GM12878 (cell line): ENCODE measurements at regions not wholly inside any gene's neighbourhood (a gene's known extent, or its start where the extent isn't known, plus 50 kb on each side); places are given as distances from the start of the nearest gene placed in this dataset.
"Not testable (repeated sequence)": the region's sequence is repeated elsewhere in the genome, so short reads cannot be mapped to it uniquely, and the experiment has no call there.

ENCODE experiments used
- ATAC-seq: fragments of 200-7000 bp; cut with Tn5 transposase; 3 replicates; pipeline ENCODE4 v1.9.1; 2020; ENCODE audit warnings: mild to moderate bottlenecking, moderate library complexity
- BruUV-seq: library from RNA; stranded (reverse); fragments of 400-500 nt; replicated peaks from 2 replicates; lab custom pipeline; 2021; lab: Mats Ljungman, UMichigan
- CTCF ChIA-PET: fragments of 300-600 bp; sonication (Branson Sonifier 250); formaldehyde crosslinking; extraction: SDS; loops from one replicate; lab custom pipeline; 2021; ENCODE audit warnings: inconsistent platforms; lab: Yijun Ruan, JAX
- POLR2A ChIA-PET: fragments of 350-600 bp; formaldehyde crosslinking; extraction: SDS; loops from one replicate; lab custom pipeline; 2021; ENCODE audit warnings: inconsistent platforms; lab: Charles Lee
- RAD21 ChIA-PET: fragments of 300-600 bp; sonication (Branson Sonifier 250); formaldehyde crosslinking; loops from one replicate; lab custom pipeline; 2023; ENCODE audit warnings: antibody characterized with exemption; ENCODE audit not compliant: unreplicated experiment; lab: Charles Lee
- SMC1A ChIA-PET: fragments of 300-600 bp; sonication (Branson Sonifier 250); formaldehyde crosslinking; loops from one replicate; lab custom pipeline; 2023; ENCODE audit not compliant: unreplicated experiment, uncharacterized antibody; lab: Charles Lee
- DNase-seq: peaks from one replicate; pipeline ENCODE4 v3.0.0-alpha.2; 2011; ENCODE audit warnings: low read depth, low spot score
- FAIRE-seq: peaks from 3 replicates; lab custom pipeline; 2011; peaks lifted over from hg19 to GRCh38; lab: Jason Lieb, UNC
- H2AFZ ChIP-seq: 2 replicates; pipeline ENCODE4 v1.6.0; 2011; ENCODE audit warnings: low read depth, low read length, control low read depth; ENCODE audit not compliant: control insufficient read depth
- H3K27ac ChIP-seq: 2 replicates; pipeline ENCODE4 v1.5.1; 2011; ENCODE audit warnings: control low read depth; ENCODE audit not compliant: control insufficient read depth, insufficient read depth
- H3K27me3 ChIP-seq, 2 experiments: replicated peaks in 1 of 2; 2 replicates each; pipeline versions ENCODE4 v1.6.0 to v1.6.1; 2011; ENCODE audit warnings: low read length in 1 of 2; ENCODE audit not compliant: control insufficient read depth in 2 of 2, insufficient read depth in 2 of 2
- H3K36me3 ChIP-seq, 2 experiments: 2 replicates each; pipeline ENCODE4 v1.5.1; 2011; ENCODE audit warnings: low read length in 1 of 2; ENCODE audit not compliant: control insufficient read depth in 2 of 2, insufficient read depth in 2 of 2
- H3K4me1 ChIP-seq: 2 replicates; pipeline ENCODE4 v1.6.1; 2011; ENCODE audit warnings: mild to moderate bottlenecking, low read length, moderate library complexity, mixed read lengths; ENCODE audit not compliant: control insufficient read depth, insufficient read depth
- H3K4me2 ChIP-seq: 2 replicates; pipeline ENCODE4 v1.6.0; 2011; ENCODE audit warnings: control low read depth; ENCODE audit not compliant: control insufficient read depth, insufficient read depth
- H3K4me3 ChIP-seq: fragments of 200-600 bp; sonication (generic); 2 replicates; pipeline ENCODE4 v1.5.1; 2016
- H3K79me2 ChIP-seq: 2 replicates; pipeline ENCODE4 v1.6.0; 2011; ENCODE audit warnings: low read length; ENCODE audit not compliant: control insufficient read depth, insufficient read depth
- H3K9ac ChIP-seq: 2 replicates; pipeline ENCODE4 v1.8.0; 2011; ENCODE audit warnings: low read length, control low read depth, mixed read lengths; ENCODE audit not compliant: control insufficient read depth, insufficient read depth
- H3K9me3 ChIP-seq: replicated peaks from 3 replicates; pipeline ENCODE4 v1.5.1; 2011; ENCODE audit warnings: mild to moderate bottlenecking, low read length; ENCODE audit not compliant: control insufficient read depth, insufficient read depth
- H4K20me1 ChIP-seq: 2 replicates; pipeline ENCODE4 v1.6.0; 2011; ENCODE audit not compliant: control insufficient read depth, insufficient read depth
- EED ChIP-seq: sonication (generic); IDR thresholded peaks from 2 replicates; pipeline ENCODE4 v1.6.1; 2016; ENCODE audit warnings: antibody characterized with exemption, low read depth
- EP300 ChIP-seq, 2 experiments: fragments of 150-350 bp in 1 of 2; IDR thresholded peaks; 2 replicates each; pipeline ENCODE4 v1.6.1; 2011 to 2012; ENCODE audit warnings: low read depth in 2 of 2, low read length in 2 of 2, borderline replicate concordance in 1 of 2, improper control_type of control experiment in 1 of 2, inconsistent platforms in 1 of 2; ENCODE audit not compliant: control insufficient read depth in 1 of 2
- FOS ChIP-seq: IDR thresholded peaks from 3 replicates; pipeline ENCODE4 v1.6.1; 2011; ENCODE audit warnings: borderline replicate concordance; ENCODE audit not compliant: insufficient read length; ENCODE audit errors: extremely low read depth
- IKZF2 ChIP-seq, 2 experiments: fragments of 450-650 bp; IDR thresholded peaks; 2 replicates each; pipeline ENCODE4 v1.6.1; 2017; ENCODE audit warnings: mild to moderate bottlenecking in 2 of 2, moderate library complexity in 2 of 2
- MEF2A ChIP-seq: IDR thresholded peaks from 2 replicates; pipeline ENCODE4 v1.6.1; 2011; ENCODE audit warnings: low read depth, mild to moderate bottlenecking, low read length, moderate library complexity; ENCODE audit not compliant: insufficient read depth
- NFYA ChIP-seq: IDR thresholded peaks from 2 replicates; pipeline ENCODE4 v1.6.1; 2011; ENCODE audit warnings: low read depth, mild to moderate bottlenecking, low read length, improper control_type of control experiment, borderline replicate concordance
- NR2C1 ChIP-seq: fragments of 450-650 bp; IDR thresholded peaks from 2 replicates; pipeline ENCODE4 v1.6.1; 2017; ENCODE audit warnings: antibody characterized with exemption, mild to moderate bottlenecking, moderate library complexity
- STAT1 ChIP-seq: fragments of 450-650 bp; conservative IDR thresholded peaks from 2 replicates; pipeline ENCODE4 v1.6.1; 2014; ENCODE audit warnings: antibody characterized with exemption, mild to moderate bottlenecking
- STAT3 ChIP-seq: IDR thresholded peaks from 2 replicates; pipeline ENCODE4 v1.6.1; 2011; ENCODE audit warnings: low read depth, low read length, improper control_type of control experiment
- TCF3 ChIP-seq: IDR thresholded peaks from 2 replicates; pipeline ENCODE4 v1.6.1; 2012; ENCODE audit warnings: low read depth, mild to moderate bottlenecking, low read length, borderline replicate concordance; ENCODE audit not compliant: insufficient read depth
- WGBS: methylation state at CpG from one replicate; pipeline ENCODE4 v1.1.6; 2016; ENCODE audit warnings: low lambda C conversion rate; ENCODE audit not compliant: insufficient replicate concordance, insufficient coverage; ENCODE audit errors: missing lambda C conversion rate; 5-methylcytosine and 5-hydroxymethylcytosine counted together
- in situ Hi-C: fragments of 300-500 bp; cut with MboI; formaldehyde crosslinking; loops from 9 replicates; pipeline ENCODE4 v1.14.3; 2018; ENCODE audit warnings: mixed read lengths
- intact Hi-C: fragments of 100-400 bp; cut with micrococcal nuclease; formaldehyde crosslinking; loops from one replicate; pipeline ENCODE4 v1.14.2; 2022; ENCODE audit not compliant: unreplicated experiment
- TF ChIP-seq, protein P1 (sequence below): IDR thresholded peaks from 2 replicates; pipeline ENCODE4 v1.6.1; 2012; ENCODE audit warnings: mild to moderate bottlenecking, low read depth, low read length

DNA sequence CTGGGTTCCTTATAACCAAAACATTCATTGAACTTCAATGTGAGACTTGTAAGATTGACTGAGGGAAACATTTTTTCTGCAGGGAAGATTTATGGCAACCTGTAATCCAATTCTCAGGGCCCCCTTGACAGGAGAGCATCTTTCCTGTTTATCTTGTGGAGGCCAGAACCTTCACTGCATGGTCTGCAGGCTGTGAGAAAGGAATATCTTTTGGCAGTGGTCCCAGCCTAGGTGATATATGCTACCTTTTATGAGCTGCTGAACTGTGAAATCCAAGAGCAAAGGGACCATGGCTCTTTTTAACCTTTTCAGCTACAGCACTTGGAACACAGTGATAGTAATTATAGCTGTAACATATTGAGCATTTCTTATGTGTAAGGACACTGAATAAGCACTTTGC is 590.2 kb upstream of the B3GAT1 start (continued):
- TF ChIP-seq, protein P1, sequence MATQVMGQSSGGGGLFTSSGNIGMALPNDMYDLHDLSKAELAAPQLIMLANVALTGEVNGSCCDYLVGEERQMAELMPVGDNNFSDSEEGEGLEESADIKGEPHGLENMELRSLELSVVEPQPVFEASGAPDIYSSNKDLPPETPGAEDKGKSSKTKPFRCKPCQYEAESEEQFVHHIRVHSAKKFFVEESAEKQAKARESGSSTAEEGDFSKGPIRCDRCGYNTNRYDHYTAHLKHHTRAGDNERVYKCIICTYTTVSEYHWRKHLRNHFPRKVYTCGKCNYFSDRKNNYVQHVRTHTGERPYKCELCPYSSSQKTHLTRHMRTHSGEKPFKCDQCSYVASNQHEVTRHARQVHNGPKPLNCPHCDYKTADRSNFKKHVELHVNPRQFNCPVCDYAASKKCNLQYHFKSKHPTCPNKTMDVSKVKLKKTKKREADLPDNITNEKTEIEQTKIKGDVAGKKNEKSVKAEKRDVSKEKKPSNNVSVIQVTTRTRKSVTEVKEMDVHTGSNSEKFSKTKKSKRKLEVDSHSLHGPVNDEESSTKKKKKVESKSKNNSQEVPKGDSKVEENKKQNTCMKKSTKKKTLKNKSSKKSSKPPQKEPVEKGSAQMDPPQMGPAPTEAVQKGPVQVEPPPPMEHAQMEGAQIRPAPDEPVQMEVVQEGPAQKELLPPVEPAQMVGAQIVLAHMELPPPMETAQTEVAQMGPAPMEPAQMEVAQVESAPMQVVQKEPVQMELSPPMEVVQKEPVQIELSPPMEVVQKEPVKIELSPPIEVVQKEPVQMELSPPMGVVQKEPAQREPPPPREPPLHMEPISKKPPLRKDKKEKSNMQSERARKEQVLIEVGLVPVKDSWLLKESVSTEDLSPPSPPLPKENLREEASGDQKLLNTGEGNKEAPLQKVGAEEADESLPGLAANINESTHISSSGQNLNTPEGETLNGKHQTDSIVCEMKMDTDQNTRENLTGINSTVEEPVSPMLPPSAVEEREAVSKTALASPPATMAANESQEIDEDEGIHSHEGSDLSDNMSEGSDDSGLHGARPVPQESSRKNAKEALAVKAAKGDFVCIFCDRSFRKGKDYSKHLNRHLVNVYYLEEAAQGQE: no peak
- TF ChIP-seq NR2C1: no peak

DNA sequence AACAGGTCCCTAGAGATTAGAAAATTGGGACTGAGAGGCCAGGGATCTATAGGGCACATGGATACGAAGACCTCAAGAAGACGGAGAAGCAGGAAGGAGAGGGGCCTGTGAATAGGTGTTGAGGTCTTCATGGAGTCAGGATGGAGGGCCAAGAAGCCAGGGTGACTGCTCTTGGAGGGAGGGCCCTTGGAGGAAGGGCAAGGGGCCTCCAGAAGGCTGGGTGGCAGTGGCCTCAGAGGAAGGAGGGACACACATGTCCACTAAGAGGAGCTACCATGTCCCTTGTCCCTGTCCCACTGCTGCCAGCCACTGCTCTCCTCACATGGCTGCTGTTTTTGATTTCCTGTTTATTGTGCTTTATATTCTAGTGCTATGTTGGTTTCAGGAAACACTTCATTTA is 589.5 kb upstream of the B3GAT1 start:
- ATAC-seq: no peak
- FAIRE-seq: no peak
- H3K79me2 ChIP-seq: no peaks in the 10 kb centered on the region
- no peak overlapping the region for H3K27ac ChIP-seq
- no peaks in the 10 kb centered on the region for H3K9me3 ChIP-seq
- ChIA-PET POLR2A (no interaction called here), SMC1A (no interaction called here), RAD21 (no interaction called here), CTCF (no interaction called here)
- H3K9ac ChIP-seq: no peak overlapping the region
- TF ChIP-seq NFYA: no peak
- TF ChIP-seq STAT3: no peak
- TF ChIP-seq STAT1: no peak
- TF ChIP-seq FOS: no peak
- TF ChIP-seq EP300 (IDR thresholded peaks at IDR 0.05; ENCODE audit: borderline replicate concordance in 1 of 2, control insufficient read depth in 1 of 2, low read depth in 2 of 2, low read length in 2 of 2): no peak
- no peak for TF ChIP-seq MEF2A
- no peak for TF ChIP-seq TCF3
- no peak for TF ChIP-seq EED
- TF ChIP-seq IKZF2 (IDR thresholded peaks at IDR 0.05): no peak
- WGBS: 48% methylated on average over 2 of the region's 2 CpGs
- intact Hi-C loops: no loop called here
- H2AFZ ChIP-seq: no peak overlapping the region
- no peaks in the 10 kb centered on the region; the same call in 1 of the 2 replicates for H4K20me1 ChIP-seq
- H3K4me1 ChIP-seq: no peaks in the 10 kb centered on the region
- no peaks in the 10 kb centered on the region for H3K36me3 ChIP-seq
- H3K4me2 ChIP-seq: no peak overlapping the region
- in situ Hi-C loops: no loop called here
- H3K4me3 ChIP-seq: no peak overlapping the region
- BruUV-seq: no TSS peak
- no peak for DNase-seq
- no peaks in the 10 kb centered on the region for H3K27me3 ChIP-seq

DNA sequence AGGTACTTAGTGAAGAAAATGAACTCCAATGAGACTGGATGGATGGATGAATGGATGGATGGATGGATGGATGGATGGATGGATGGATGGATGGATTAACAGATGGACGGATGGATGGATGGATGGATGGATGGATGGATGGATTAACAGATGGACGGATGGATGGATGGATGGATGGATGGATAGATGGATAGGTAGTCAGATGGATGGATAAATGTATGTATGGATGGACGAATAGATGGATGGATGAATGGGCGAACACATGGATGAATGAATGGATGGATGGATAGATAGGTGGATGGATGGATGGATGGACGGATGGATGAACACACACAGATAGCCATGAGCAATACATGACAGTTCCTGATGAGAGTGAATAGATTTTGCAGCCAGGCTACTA is 589.0 kb upstream of the B3GAT1 start:
- H3K9me3 ChIP-seq, H3K27ac ChIP-seq, H3K4me1 ChIP-seq, H3K27me3 ChIP-seq, POLR2A ChIA-PET, H3K9ac ChIP-seq, H2AFZ ChIP-seq, H3K36me3 ChIP-seq, H3K4me3 ChIP-seq, in situ Hi-C loops, H3K79me2 ChIP-seq, intact Hi-C loops, DNase-seq, BruUV-seq, SMC1A ChIA-PET, H3K4me2 ChIP-seq, RAD21 ChIA-PET, H4K20me1 ChIP-seq, ATAC-seq, CTCF ChIA-PET: not testable (repeated sequence)
- peak; percentile 38 for FAIRE-seq
- WGBS: 9% methylated on average over 3 of the region's 5 CpGs
